Effector memory CD8-positive, alpha-beta T cell (primary cell): ENCODE measurements at regions not wholly inside any gene's neighbourhood (a gene's known extent, or its start where the extent isn't known, plus 50 kb on each side); places are given as distances from the start of the nearest gene placed in this dataset.

Experiments used
- ATAC-seq: fragments of 150-1000 bp; cut with Tn5 transposase; replicated peaks from 2 replicates; pipeline ENCODE4 v1.10.0; 2021; ENCODE audit warnings: mild to moderate bottlenecking, moderate library complexity
- DNase-seq, 3 experiments: peaks; one replicate each; pipeline ENCODE4 v3.0.0; 2021
- H3K27ac Mint-ChIP-seq, 2 donors: one replicate each; pipeline ENCODE4 v1.8.0; 2022; ENCODE audit warnings: mild to moderate bottlenecking in 2 of 2, mixed read lengths in 2 of 2, moderate library complexity in 2 of 2
- H3K27me3 Mint-ChIP-seq, 2 donors: one replicate each; pipeline ENCODE4 v1.8.0; 2022; ENCODE audit warnings: mixed read lengths in 2 of 2
- H3K36me3 Mint-ChIP-seq: one replicate; pipeline ENCODE4 v1.8.0; 2022; ENCODE audit warnings: mild to moderate bottlenecking, moderate library complexity, mixed read lengths; ENCODE audit not compliant: insufficient read depth
- H3K4me1 Mint-ChIP-seq, 2 donors: one replicate each; pipeline ENCODE4 v1.8.0; 2022; ENCODE audit warnings: low read depth in 2 of 2, mixed read lengths in 2 of 2
- H3K4me3 Mint-ChIP-seq, 2 donors: one replicate each; pipeline ENCODE4 v1.8.0; 2022; ENCODE audit warnings: mild to moderate bottlenecking in 2 of 2, mixed read lengths in 2 of 2, moderate library complexity in 2 of 2
- H3K9me3 Mint-ChIP-seq, 2 donors: one replicate each; pipeline ENCODE4 v1.8.0; 2022; ENCODE audit warnings: mixed read lengths in 2 of 2

DNA sequence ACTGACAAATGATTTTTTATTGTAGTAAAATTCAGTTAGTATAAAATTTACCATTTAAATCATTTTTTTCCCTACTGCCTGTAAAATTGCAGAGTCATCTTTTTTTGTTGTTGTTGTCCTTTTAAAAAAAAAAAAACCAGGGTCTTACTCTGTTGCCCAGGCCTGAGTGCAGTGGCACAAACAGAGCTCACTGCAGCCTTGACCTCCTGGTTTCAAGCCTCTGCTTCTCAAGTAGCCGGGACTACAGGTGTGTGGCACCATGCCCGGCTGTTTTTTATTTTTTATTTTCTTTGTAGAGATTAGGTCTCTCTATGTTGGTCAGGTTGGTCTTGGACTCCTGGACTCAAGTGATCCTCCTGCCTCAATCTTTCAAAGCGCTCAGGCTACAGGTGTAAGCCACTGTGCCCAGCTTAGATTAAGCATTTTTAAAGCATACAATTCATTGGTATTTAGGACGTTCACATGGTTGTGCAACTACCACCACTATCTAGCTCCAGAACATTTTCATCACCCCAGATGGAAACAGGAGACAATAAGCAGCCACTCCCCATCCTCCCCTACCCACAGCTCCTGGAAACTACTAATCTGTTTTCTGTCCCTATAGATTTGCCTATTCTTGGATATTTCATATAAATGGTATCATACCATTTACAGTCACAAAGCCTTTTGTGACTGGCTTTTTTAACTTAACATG lies 59.7 kb upstream of the PGRMC2 start:
- no peaks in the 10 kb centered on the region for H3K4me1 Mint-ChIP-seq
- H3K9me3 Mint-ChIP-seq = no peaks in the 10 kb centered on the region
- no peak overlapping the region for H3K4me3 Mint-ChIP-seq
- peaks cover 3% of the 10 kb centered on the region for H3K36me3 Mint-ChIP-seq
- DNase-seq = no peak
- no peak overlapping the region for H3K27ac Mint-ChIP-seq
- no peaks in the 10 kb centered on the region for H3K27me3 Mint-ChIP-seq
- no peak for ATAC-seq

DNA sequence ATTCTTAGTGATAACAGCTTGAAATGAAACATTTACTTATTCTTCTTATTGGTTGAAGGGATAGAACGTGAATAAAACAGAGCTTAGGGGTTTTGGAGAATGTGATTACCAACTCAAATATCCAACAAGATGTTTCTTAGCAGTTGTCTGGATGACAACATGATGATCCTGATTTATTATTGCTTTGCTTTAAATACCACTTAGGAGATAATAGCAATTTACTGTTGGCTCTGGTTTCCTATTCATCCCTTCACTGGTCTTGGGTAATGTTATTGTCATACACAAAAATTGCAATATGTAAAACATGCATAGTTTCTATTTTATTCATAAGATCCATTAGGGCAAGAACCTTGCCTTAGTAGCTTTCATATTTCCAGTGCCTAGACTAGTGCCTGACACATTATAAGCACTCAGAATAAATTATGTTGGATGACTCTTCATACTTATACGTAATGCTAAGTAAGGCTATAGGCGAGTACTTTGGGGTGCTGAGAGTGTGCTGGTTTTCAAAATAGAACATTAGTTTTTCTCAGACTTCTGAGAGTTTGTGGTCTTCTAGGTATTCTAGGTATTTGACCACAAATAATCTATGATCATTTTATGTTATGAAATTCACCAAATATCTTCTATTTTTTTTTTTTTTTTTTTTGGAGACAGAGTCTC lies 58.6 kb upstream of the PGRMC2 start:
- ATAC-seq (no peak), DNase-seq (no peak)
- Mint-ChIP-seq H3K27me3 (no peaks in the 10 kb centered on the region), H3K4me3 (no peak overlapping the region), H3K4me1 (no peaks in the 10 kb centered on the region), H3K9me3 (no peaks in the 10 kb centered on the region), H3K36me3 (peaks cover 3% of the 10 kb centered on the region), H3K27ac (no peak overlapping the region)

DNA sequence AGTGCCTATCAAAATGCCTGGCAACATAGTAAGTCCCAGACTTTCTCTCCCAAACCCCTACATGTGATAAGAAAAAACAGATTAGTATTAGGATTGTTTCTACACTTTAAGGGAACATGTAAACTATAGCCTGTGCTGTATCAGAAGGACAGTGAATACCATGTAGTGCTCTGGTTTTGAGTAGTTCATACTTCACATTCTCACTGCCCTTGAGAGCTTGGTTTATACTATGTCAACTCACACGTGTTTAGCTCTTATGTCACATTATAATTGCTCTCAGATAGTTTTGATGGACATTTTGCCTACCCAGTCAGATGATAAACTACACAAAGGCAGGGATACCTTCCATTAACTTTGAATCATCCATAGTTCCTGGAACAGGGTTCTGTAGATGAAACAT lies 58.0 kb upstream of the PGRMC2 start:
- ATAC-seq = no peak
- H3K36me3 Mint-ChIP-seq = peaks cover 3% of the 10 kb centered on the region
- no peak overlapping the region for H3K27ac Mint-ChIP-seq
- DNase-seq = no peak
- H3K4me1 Mint-ChIP-seq = no peaks in the 10 kb centered on the region
- no peak overlapping the region for H3K4me3 Mint-ChIP-seq
- H3K27me3 Mint-ChIP-seq = no peaks in the 10 kb centered on the region
- H3K9me3 Mint-ChIP-seq = no peaks in the 10 kb centered on the region

DNA sequence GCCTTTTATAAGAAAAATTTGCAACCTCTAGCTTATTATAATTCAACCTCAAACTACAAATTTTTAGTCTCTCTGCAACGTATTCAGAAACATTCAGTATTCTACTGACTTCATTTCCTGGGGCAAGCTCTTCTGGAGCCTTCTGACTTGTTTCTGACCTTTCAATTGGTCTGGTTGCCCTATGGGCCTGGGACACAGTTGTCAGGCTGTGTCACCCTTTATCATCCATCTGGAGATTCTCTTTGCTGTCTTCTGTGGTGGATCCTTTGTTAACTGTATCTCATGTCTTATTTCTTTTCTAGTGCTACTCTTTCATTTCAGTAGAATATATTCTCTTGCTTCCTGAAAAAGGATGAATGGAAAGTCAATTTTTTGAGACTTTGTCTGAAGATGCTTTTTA lies 55.1 kb upstream of the PGRMC2 start:
- Mint-ChIP-seq H3K4me3 (no peak overlapping the region), H3K9me3 (no peaks in the 10 kb centered on the region), H3K27ac (no peak overlapping the region), H3K36me3 (no peaks in the 10 kb centered on the region), H3K4me1 (no peaks in the 10 kb centered on the region), H3K27me3 (no peaks in the 10 kb centered on the region)
- ATAC-seq (no peak), DNase-seq (no peak)

DNA sequence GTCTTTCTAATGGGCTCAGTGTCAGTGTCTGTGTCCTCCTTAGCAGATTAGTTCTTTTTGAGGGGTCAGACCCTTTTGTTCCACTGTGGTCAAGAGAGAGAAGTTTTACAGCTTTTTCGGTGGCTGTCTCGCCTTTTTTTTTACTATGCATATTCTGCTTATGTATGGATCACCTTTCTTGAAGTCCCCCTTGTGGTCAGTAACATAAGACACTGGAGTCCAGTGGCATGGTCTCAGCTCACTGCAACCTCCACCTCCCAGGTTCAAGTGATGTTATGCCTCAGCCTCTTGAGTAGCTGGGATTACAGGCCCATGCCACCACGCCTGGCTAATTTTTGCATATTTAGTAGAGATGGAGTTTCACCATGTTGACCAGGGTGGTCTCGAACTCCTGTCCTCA lies 54.0 kb upstream of the PGRMC2 start:
- Mint-ChIP-seq H3K4me1 (no peaks in the 10 kb centered on the region), H3K9me3 (no peaks in the 10 kb centered on the region), H3K36me3 (no peaks in the 10 kb centered on the region), H3K27me3 (no peaks in the 10 kb centered on the region), H3K27ac (no peak overlapping the region), H3K4me3 (no peak overlapping the region)
- no peak for ATAC-seq
- no peak for DNase-seq

DNA sequence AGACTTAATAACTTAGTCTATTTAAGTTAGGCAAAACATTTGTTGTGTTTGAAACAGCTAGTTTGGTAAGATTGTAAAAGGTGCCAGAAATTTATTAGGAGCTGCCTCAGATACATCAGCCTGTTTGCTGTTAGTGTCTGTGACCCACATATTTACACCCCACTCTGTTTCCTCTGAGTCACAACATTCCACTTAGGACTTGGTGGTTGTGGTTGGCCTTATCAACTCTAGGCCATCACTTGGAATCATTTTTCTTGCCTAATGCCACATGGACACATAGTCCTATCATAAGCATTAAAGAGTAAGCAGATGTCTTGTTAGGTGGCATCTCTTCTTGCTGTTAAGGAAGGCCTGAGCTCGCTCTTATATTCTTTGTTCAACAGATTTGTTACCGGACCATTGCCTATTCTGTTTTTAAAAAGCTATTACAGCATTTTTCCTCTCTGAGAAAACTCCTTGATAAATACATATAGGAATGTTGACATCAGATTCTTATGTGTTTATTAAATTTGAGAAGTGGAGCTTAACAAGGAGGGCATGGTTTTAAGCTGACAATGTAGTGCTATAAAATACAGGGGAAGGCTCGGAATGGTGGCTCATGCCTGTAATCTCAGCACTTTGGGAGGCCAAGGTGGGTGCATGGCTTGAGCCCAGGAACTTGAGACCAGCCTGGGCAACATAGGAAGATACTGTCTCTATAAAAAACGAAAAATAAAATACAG lies 51.2 kb upstream of the PGRMC2 start:
- Mint-ChIP-seq H3K4me1 (no peaks in the 10 kb centered on the region), H3K27ac (no peak overlapping the region), H3K4me3 (no peak overlapping the region), H3K36me3 (no peaks in the 10 kb centered on the region), H3K27me3 (no peaks in the 10 kb centered on the region), H3K9me3 (no peaks in the 10 kb centered on the region)
- no peak for DNase-seq
- ATAC-seq = no peak

DNA sequence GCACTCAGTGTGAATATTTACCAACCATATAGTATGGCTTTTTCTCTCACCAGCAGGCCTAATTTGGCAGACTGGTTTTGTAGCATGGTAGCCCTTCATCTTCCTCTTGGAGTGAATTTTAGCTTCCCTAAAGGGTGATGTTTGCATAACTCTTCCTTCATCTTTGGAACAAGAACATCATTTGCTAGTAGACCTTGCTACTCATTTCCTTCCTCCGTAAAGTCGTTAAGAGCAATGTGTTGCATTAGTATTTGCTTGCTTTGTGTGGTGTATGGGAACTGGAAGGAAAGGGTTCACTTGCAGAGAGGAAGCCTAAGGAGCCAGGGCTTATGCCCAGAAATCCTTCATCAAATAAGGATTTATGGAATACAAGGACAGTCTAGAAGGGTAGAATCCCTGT lies 50.2 kb upstream of the PGRMC2 start:
- Mint-ChIP-seq H3K27ac (no peak overlapping the region), H3K4me1 (no peaks in the 10 kb centered on the region), H3K9me3 (no peaks in the 10 kb centered on the region), H3K27me3 (no peaks in the 10 kb centered on the region), H3K4me3 (no peak overlapping the region), H3K36me3 (no peaks in the 10 kb centered on the region)
- no peak for ATAC-seq
- no peak for DNase-seq
